Skin of body (tissue), 1 donor: ENCODE measurements at regions not wholly inside any gene's neighbourhood (a gene's known extent, or its start where the extent isn't known, plus 50 kb on each side); places are given as distances from the start of the nearest gene placed in this dataset.
A peak's percentile ranks its signal among the peaks of the same experiment; 100 is the strongest.
"Not testable (repeated sequence)": the region's sequence is repeated elsewhere in the genome, so short reads cannot be mapped to it uniquely, and the experiment has no call there.

Source experiments
- DNase-seq: peaks from one replicate; lab custom pipeline; 2025; lab: John Stamatoyannopoulos, UW

DNA sequence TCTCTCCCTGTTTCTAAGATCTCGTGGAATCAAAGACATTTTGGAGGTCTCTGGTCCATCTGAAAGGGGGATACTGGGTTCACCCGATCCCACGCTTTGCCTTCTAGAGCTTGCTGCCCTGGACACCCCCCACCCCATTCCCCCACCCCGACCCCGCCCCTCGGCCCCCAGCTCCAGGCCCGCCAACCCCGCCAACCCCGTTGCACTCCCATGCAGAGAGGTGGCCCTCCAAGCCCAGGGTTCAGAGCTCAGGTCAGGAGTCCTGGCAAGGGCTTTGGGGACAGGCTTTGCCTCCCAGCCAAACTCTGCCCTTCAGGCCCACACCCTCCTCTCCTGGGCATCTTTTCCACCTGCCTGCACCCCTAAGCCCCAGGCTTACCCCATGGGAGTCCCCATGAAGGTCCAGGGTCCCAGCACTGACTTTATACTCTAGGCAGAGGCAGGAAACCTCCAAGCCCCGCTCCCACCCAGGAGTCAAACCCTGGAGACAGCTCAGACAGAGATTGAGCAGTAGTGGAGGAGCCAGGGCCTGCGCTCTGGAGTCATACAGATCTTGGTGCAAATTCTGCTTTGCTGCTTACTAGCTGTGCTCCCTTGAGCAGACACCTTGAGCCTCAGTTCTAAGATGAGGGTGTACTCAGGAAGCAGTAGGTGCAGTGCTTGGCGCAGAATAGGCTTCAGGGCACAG, 155.9 kb downstream of the FOXD2 start:
- DNase-seq = no peak

DNA sequence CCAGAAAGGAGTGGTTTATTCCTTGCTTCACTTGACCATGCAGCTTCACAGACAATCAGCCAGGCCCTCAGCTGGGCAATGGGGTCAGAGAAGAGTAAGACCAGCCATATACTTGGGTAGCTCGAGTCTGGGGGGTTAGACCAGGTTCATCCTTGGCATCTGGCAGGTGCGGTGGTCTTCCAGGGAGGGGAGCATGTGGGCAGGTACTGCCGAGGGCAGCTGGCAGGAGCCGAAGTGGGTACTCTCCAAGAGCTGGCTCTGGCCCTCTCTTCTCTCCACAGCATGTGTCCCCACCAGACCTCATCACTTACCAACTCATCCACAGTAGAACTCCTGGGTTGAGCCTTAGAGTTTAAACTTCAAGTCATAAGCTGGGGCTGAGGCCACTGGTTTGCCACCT, 156.8 kb downstream of the FOXD2 start:
- DNase-seq = no peak

DNA sequence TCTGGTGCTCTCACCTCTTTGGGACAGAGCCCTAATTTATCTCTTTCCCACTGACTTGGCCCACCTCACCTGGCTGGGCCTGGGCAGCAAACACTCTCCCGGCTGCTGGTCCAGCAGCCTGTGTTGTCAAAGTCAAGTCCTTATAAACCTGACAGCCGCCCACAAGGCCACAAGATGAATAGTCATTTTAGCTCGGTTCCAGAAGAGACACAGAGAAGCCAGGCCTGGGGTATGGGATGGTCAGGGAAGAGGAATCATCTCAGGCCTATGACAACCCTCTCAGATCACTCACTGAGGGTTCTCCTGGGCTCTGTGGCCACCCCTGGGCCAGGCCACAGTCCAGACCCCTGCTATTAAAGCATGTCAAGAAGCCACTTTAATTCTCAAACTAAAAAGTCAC, 158.5 kb downstream of the FOXD2 start:
- no peak for DNase-seq

DNA sequence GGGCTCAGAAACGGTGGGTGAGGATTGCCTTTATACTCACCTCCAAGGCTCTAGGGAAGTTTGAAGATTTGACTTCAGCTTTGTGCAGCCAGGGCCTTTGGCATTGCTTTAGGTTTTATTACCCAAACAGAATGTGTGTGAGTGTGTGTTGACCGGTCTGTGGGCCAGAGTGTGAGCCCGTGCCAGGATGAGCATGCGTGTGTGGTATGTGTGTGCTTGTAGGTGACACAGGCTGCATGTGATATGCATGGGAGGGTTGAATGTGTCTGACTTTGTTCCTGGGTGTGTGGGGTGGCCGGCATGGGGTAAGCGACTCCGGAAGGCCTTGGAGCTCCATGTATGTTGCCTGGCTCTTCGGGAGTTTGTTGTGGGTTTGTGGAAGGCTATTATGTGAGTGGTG, 160.5 kb downstream of the FOXD2 start:
- no peak for DNase-seq

DNA sequence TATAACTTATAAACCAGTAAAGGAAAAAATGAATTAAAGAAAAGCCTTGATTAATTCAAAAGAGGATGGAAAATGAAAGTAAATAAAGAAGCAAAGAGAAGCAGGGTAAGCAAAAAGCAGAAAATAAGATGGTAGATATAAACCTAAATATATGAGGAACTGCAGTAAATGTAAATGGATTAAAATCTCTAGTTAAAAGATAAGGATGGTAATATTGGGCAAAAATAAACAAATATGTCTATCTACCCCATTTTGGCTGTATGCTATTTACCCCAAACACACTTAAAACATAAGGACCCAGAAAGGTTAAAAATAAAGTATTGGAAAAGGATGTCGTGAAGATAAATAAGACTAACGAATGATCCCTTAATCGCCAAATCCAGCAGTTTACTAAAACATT, 161.9 kb downstream of the FOXD2 start:
- no peak for DNase-seq

DNA sequence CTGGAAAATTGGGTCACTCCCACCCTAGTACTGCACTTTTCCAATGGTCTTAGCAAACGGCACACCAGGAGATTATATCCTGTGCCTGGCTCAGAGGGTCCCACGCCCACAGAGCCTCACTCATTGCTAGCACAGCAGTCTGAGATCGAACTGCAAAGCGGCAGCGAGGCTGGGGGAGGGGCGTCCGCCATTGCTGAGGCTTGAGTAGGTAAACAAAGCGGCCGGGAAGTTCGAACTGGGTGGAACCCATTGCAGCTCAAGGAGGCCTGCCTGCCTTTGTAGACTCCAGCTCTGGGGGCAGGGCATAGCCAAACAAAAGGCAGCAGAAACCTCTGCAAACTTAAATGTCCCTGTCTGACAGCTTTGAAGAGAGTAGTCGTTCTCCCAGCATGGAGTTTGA, 164.6 kb downstream of the FOXD2 start:
- DNase-seq = not testable (repeated sequence)

DNA sequence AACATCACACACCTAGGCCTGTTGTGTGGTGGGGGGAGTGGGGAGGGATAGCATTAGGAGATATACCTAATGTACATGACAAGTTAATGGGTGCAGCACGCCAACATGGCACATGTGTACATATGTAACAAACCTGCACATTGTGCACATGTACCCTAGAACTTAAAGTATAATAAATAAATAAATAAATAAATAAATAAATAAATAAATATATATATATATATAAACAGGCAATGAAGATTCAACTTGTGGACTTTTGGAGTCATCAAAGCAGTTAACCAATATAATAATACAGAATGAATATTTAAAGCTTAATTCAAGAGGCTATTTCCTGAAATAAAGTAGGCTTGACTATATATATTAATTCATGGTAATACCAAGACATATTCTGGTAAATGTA, 167.0 kb downstream of the FOXD2 start:
- not testable (repeated sequence) for DNase-seq

DNA sequence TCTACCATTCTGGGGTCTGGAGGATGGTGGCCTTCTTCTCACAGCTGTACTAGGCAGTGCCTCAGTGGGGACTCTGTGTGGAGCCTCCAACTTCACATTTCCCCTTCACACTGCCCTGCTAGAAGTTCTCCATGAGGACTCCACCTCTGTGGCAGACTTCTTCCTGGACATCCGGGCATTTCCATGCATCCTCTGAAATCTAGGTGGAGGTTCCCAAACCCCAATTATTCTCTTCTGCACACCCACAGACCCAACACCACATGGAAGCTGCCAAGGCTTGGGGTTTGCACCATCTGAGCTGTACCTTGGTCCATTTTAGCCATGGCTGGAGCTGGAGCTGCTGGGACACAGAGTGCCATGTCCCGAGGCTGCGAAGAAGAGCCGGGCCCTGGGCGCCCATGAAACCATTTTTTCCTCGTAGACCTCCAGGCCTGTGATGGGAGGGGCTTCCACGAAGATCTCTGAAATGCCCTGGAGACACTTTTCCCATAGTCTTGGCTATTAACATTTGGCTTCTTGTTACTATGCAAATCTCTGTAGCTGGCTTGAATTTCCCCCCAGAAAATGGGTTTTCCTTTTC, 170.5 kb downstream of the FOXD2 start:
- DNase-seq = no peak

DNA sequence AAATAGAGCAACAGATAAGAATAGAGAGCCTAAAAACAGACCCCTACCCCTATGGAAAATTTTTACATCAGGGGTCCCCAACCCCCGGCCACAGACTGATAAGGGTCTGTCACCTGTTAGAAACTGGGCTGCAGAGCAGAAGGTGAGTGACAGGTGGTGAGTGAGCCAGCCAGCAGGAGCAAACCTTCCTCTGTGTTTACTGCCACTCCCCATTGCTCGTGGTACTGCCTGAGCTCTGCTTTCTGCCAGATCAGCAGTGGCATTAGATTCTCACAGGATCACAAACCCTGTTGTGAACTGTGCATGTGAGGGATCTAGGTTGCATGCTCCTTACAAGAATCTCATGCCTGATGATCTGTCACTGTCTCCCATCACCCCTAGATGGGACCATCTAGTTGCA, 174.1 kb downstream of the FOXD2 start:
- DNase-seq = no peak

DNA sequence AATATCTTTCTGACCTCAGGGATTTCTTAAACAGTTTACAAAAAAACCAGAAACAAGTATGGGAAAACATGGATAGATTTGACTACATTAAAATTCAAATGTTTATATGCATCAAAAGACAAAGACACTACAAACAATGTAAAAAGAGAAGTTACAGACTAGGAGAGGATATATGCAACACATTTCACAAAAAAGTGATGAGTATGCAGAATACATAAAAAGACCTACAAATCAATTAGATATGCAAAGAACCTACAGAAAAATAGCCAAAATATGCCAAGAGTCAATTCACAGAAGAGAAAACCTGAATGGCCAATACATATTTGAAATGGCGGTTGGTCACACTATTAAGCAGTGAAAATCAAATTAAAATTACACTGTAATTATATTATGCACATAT, 175.0 kb downstream of the FOXD2 start:
- DNase-seq = no peak

DNA sequence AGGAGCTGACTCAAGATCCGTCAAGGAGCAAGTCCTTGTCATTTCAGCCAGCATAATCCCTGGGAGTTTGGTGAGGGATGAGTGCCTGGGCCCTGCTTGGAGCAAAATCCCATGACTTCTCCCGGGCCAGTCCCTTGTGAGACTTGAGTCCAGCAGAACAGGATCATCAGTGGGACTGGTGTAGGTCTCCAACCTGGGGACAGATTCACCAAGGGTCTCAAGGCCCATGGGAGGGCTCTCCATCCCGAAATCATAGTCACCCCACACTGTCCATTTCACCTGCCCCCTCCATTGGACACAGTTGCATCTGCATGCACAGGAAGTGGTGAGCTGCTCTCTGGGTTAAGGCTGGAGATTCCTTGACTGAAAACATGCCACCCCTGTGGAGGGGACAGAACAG, 178.2 kb downstream of the FOXD2 start:
- no peak for DNase-seq

DNA sequence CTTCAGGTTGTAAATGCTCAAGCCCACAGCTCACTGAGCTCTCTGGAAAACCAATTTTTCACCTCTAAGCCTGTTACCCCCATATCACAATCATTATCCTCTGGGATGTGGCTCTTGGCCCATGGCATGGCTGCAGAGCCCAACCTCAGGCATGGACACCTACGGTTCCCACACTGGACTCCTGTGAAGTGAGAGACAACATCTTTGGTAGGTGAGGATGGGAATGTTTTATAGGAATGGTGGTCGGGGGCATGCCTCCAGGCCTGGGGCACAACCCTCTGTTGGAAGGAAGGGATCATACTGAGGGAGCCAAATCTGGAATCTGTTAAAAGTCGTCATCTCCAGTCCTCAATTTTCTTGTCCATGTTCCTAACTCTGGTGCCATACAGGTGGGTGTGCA, 179.1 kb downstream of the FOXD2 start:
- DNase-seq = no peak

DNA sequence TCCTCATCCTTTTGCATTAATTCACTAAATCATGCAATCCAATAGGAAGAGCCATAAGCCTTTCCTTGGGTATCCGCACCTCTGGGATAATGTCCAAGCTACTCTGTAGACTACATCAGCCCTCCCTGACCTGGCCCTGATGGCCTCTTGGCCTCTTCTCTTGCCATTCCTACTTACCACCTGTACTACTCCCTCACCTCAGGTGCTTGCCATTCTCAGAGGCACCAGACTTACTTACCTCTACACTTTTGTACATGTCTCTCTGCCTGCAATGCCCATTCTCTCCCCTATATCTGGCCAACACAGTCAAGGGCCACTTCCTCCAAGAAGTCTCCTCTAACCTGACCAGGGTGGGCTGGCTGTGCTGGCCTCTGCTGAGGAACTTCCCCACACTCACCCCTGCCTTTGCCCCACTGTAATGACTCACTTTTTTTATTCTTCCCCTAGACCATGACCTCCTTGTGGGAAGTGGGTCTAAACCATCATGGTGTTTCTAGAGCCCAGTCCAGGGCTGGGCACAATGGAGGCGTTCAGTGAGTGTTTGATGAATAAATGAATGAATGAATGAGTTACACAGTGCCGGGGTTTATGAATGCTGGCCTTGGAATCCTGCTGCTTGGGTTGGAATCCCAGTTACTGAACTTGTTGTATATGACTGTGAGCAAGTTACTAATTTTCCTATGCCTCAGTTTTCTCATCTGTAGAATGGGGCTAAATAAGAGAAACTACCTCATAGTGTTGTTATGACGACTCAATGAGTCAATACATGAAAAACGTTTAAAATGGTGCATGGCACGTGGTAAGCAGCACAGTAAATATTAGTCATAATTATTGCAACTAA, 179.8 kb downstream of the FOXD2 start:
- DNase-seq = no peak

DNA sequence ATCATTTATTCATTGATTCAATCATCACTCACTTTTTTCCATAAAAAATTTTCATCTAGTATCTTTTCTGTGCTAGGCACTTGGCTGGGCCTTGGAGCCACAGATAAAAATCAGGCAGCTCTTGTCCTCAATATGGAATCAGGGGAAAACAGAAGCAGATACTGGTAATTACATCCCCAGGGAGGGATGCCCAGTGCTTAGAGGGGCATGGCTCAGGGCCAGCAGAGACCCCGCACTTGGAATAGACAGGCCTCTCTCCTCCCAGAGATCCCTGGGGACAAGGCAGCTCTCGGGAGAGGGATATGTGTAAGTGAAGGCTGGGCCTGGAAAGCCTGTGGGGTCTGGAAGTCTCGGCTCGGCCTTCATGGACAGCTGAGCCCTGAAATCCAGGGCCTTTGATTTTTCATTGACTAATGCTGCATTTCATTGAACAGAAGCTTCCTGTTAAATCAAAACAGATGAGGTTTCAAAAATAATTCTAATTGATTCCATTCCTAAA, 180.4 kb downstream of the FOXD2 start:
- DNase-seq = no peak

DNA sequence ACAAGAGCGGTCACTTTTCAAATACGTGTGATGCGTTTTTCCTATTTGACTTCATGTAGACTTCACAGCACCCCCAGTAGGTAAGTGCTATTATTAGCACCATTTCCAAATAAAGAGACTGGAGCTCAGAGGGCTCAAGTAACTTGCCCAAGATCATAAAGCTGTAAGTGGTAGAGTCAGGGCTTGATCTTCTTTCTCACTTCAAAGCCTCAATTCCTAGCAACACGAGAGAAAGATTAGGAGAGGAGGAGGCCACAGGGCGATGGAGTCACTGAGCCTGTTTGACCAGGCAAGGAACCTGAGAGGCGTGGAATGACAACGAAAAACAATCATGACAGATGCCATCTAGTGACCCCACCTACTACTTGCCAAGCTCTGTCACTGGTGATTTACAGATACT, 181.0 kb downstream of the FOXD2 start:
- DNase-seq = no peak

DNA sequence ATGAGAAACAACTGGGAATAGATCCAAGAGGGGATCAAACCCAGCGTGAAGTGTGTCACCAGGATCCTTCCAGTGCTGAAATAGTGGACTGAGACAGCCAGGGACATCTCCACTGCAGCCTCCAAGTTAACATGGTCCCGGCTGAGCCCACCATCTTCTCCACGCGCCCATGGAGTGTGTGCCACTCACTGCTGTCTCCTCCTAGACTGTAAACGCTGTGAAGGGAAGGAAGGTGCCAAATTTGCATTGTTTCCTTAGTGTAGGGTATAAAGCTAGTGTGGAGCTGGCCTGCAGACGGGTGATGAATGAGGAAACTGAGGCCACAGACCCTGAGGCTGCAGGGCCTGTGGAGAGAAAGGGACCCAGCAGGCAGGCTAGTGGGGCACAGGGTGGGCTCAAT, 183.6 kb downstream of the FOXD2 start:
- no peak for DNase-seq

DNA sequence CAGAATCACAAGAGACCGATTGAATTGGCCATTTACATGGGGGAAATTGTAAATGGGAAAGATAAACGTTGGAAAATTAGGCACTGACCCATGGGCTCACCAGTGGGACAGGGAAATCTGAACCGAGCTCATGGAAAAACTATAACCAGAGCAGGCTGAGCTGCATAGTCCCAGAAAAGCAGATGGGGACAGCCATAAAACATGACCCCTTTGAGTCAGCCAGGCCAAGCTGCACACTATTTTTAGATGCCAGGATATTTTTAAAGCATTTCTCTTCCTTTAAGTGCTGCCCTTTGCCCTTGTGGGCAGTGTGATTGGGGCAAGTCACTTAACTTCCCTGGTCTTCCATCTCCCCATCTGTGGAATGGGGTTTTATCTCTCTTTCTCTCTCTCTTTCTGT, 184.1 kb downstream of the FOXD2 start:
- peak; percentile 3 for DNase-seq

DNA sequence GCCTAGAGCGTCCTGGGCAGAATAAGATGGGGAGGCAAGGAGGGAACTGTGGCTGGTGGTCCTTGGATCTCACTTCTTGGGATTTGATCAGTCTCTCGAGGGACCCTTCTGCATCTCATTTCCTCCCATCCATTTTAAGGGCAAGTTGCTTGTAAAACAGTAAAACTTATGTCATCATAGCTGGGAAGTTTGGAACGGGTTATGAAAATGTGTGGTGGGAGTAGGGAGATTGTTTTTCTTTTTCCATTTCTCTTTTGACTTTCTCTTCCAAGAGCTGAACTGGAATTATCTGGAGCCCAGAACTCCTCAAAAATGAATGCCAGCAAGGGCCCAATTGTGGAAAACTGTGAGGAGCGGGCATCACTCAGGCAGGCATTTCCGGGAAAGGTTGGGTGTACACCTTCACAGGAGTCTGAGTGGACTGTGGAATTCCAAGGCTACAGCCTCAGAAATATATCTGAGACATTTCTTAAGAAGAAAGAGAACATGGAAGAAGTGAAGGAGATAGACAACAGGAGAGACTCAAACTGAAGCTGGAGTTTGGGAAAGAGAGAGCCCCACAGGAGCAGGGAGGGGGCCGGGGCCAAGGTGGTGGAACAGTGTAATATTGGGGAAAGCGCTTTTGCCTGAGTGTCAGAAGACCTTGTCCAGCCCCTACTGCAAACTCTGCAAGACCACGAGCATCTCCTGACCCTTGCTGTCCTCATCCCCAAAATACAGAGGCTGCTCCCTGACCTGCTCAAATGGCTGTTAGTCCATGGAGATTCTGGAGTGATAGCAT, 185.1 kb downstream of the FOXD2 start:
- peak; percentile 14 for DNase-seq

DNA sequence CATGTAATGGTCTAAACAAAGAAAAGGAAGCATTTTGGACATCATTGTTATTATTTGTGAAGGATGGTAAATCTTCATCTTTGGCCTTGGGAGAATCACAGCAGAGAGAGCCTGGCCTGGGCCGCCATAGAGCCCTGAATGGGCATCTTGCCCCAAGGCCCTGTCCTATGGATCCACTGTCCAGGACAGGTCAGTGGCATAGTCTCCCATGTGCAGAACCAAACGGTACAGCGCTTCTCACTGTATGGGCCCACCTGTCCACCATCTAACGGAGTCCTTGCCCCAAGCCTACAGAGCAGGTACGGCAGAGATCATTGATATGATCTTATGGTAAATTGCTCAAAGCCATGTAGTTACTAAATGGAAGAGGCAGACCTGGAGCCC, 185.7 kb downstream of the FOXD2 start:
- no peak for DNase-seq

DNA sequence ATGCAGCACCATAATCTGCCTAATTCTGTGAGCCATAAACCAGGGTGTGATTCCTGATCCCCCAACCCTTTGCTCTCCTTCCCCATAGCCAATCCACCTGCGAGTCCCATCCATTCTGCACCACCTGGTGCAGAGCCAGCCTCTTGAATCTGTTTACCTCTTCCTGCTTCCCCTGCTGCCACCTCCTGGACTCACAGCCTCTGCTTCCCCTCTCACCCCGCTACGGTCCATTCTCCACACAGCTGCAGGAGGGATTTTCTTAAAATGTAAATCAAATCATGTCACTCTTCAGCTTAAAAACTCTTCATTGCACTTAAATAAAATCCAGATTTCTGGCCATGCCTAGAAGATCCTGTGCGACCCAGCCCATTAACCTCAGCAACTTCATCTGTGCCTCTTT, 186.7 kb downstream of the FOXD2 start:
- DNase-seq = no peak

DNA sequence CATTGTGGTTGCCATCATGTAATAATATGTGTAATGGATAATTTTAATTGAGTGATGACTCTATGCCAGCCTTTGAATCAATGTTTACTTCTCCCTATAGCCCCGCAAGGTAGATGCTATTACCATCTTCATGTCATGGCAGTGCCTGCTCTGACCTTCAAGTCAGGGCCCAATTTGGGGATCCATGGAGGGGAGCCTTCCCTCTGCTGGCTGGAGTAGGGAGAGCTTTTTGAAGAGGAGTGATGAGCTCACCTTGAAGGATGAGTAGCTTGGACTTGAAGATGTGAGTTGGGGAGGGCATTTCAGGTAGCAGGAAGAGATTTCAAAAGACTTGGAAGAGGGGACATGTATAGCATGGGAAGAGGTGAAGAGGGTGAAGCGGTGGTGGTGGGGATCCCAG, 189.2 kb downstream of the FOXD2 start:
- DNase-seq = no peak
